SK-N-SH treated with all-trans-retinoic acid at 6 μM for 48 hours (cell line): ENCODE measurements at regions not wholly inside any gene's neighbourhood (a gene's known extent, or its start where the extent isn't known, plus 50 kb on each side); places are given as distances from the start of the nearest gene placed in this dataset.

Experiments
- ARNTL ChIP-seq: fragments of 450-650 bp; formaldehyde crosslinking; IDR thresholded peaks from 2 replicates; pipeline ENCODE4 v1.5.0; 2020; ENCODE audit warnings: low read depth, mild to moderate bottlenecking, moderate library complexity, borderline replicate concordance
- CREB5 ChIP-seq: fragments of 250-450 bp; sonication (Bioruptor Pico); IDR thresholded peaks from 2 replicates; pipeline ENCODE4 v1.5.1; 2020; ENCODE audit warnings: low read depth, mild to moderate bottlenecking, moderate library complexity
- CSDC2 ChIP-seq: fragments of 250-450 bp; sonication (Bioruptor Pico); IDR thresholded peaks from 2 replicates; pipeline ENCODE4 v1.5.0; 2020; ENCODE audit warnings: mild to moderate bottlenecking, moderate library complexity
- ESRRG ChIP-seq: fragments of 250-450 bp; sonication (Bioruptor Pico); IDR thresholded peaks from 2 replicates; pipeline ENCODE4 v1.6.1; 2021; ENCODE audit warnings: mild to moderate bottlenecking
- OSR1 ChIP-seq: fragments of 250-450 bp; sonication (Bioruptor Pico); IDR thresholded peaks from 2 replicates; pipeline ENCODE4 v1.8.0; 2022; ENCODE audit warnings: moderate library complexity, mild to moderate bottlenecking, inconsistent platforms
- PPARA ChIP-seq: fragments of 250-450 bp; sonication (Bioruptor Pico); IDR thresholded peaks from 2 replicates; pipeline ENCODE4 v1.5.0; 2020; ENCODE audit warnings: mild to moderate bottlenecking, borderline replicate concordance
- RARB ChIP-seq: fragments of 250-450 bp; sonication (Bioruptor Pico); IDR thresholded peaks from 2 replicates; pipeline ENCODE4 v1.8.0; 2021; ENCODE audit warnings: mild to moderate bottlenecking, moderate library complexity
- ZC3H10 ChIP-seq: fragments of 250-450 bp; sonication (Bioruptor Pico); IDR thresholded peaks from 2 replicates; pipeline ENCODE4 v1.5.1; 2021; ENCODE audit warnings: mild to moderate bottlenecking, moderate library complexity
- ZFP3 ChIP-seq: fragments of 250-450 bp; sonication (Bioruptor Pico); IDR thresholded peaks from 2 replicates; pipeline ENCODE4 v1.5.0; 2020; ENCODE audit warnings: mild to moderate bottlenecking, moderate library complexity
- ZNF70 ChIP-seq: fragments of 450-650 bp; formaldehyde crosslinking; IDR thresholded peaks from 2 replicates; pipeline ENCODE4 v1.5.0; 2020; ENCODE audit warnings: mild to moderate bottlenecking, moderate library complexity
- TF ChIP-seq, protein P1 (sequence below): fragments of 250-450 bp; sonication (Bioruptor Pico); IDR thresholded peaks from 2 replicates; pipeline ENCODE4 v1.8.0; 2020; ENCODE audit warnings: mild to moderate bottlenecking, moderate library complexity, borderline replicate concordance

DNA sequence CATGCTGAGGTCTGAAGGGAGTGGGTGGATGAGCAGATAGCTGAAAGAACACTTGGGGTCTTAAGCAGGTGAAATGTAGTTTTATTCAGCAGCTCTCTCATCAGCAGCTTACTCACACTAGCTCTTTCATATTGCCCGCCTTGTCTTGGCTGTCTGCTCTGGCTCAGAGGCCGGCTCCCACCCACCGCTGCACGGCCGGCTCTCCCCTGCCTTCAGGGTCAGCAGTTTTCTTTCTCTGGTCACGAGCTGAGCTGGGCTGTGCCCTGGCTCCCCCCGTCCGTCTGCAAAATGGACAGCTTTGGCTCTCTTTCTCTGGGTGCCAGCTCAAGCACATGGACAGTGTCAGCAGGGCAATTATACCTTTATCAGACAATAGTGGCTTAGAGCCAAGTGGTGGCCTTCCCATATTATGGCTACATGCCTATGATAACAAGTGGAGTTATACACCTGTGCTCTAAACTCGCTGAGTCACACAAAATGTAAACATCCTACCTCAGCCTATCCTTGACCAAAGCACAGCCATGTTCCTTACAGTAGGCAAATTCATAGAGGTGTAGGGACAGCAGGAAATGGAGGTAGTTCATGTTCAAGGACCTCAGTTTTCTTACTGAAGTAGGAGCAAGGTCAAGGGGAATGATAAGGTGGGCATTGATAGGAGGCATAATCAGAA lies 224.8 kb downstream of the SOCS6 start:
- TF ChIP-seq ZC3H10 (CRISPR knock-in tag): no peak
- no peak for TF ChIP-seq OSR1 (CRISPR knock-in tag)
- no peak for TF ChIP-seq ARNTL (CRISPR knock-in tag)
- no peak for TF ChIP-seq CSDC2
- no peak for TF ChIP-seq ESRRG (CRISPR knock-in tag)
- no peak for TF ChIP-seq RARB (CRISPR knock-in tag)
- no peak for TF ChIP-seq CREB5 (CRISPR knock-in tag)
- no peak for TF ChIP-seq ZFP3 (CRISPR knock-in tag)
- TF ChIP-seq, protein P1, sequence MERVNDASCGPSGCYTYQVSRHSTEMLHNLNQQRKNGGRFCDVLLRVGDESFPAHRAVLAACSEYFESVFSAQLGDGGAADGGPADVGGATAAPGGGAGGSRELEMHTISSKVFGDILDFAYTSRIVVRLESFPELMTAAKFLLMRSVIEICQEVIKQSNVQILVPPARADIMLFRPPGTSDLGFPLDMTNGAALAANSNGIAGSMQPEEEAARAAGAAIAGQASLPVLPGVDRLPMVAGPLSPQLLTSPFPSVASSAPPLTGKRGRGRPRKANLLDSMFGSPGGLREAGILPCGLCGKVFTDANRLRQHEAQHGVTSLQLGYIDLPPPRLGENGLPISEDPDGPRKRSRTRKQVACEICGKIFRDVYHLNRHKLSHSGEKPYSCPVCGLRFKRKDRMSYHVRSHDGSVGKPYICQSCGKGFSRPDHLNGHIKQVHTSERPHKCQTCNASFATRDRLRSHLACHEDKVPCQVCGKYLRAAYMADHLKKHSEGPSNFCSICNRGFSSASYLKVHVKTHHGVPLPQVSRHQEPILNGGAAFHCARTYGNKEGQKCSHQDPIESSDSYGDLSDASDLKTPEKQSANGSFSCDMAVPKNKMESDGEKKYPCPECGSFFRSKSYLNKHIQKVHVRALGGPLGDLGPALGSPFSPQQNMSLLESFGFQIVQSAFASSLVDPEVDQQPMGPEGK: no peak
- no peak for TF ChIP-seq PPARA (CRISPR knock-in tag)
- TF ChIP-seq ZNF70 (CRISPR knock-in tag): no peak
